Fibroblast of skin of back (primary cell): ENCODE measurements at regions not wholly inside any gene's neighbourhood (a gene's known extent, or its start where the extent isn't known, plus 50 kb on each side); places are given as distances from the start of the nearest gene placed in this dataset.
"Not testable (repeated sequence)": the region's sequence is repeated elsewhere in the genome, so short reads cannot be mapped to it uniquely, and the experiment has no call there.

ENCODE experiments used
- DNase-seq: peaks from one replicate; pipeline ENCODE4 v3.0.0-alpha.2; 2013

DNA sequence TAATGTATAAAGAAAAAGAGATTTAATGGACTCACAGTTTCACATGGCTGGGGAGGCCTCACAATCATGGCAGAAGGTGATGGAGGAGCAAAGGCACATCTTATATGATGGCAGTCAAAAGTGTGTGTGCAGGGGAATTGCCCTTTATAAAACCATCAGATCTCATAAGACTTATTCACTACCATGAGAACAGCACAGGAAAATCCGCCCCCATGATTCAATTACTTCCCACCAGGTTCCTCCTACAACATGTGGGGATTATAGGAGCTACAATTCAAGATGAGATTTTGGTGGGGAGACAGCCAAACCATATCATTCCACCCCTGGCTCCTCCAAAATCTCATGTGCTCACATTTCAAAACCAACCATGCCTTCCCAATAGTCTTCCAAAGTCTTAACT, 82.5 kb upstream of the ANKRD1 start:
- not testable (repeated sequence) for DNase-seq

DNA sequence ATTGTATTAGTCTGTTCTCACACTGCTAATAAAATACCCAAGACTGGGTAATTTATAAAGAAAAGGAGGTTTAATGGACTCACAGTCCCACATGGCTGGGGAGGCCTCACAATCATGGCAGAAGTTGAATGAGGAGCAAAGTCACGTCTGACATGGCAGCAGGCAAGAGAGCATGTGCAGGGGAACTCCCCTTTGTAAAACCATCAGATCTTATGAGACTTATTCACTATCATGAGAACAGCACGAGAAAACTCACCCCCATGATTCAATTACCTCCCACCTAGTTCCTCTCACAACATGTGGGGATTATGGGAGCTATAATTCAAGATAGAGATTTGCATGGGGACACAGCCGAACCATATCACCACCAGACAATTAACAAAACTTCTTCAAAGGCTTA, 84.4 kb upstream of the ANKRD1 start:
- not testable (repeated sequence) for DNase-seq

DNA sequence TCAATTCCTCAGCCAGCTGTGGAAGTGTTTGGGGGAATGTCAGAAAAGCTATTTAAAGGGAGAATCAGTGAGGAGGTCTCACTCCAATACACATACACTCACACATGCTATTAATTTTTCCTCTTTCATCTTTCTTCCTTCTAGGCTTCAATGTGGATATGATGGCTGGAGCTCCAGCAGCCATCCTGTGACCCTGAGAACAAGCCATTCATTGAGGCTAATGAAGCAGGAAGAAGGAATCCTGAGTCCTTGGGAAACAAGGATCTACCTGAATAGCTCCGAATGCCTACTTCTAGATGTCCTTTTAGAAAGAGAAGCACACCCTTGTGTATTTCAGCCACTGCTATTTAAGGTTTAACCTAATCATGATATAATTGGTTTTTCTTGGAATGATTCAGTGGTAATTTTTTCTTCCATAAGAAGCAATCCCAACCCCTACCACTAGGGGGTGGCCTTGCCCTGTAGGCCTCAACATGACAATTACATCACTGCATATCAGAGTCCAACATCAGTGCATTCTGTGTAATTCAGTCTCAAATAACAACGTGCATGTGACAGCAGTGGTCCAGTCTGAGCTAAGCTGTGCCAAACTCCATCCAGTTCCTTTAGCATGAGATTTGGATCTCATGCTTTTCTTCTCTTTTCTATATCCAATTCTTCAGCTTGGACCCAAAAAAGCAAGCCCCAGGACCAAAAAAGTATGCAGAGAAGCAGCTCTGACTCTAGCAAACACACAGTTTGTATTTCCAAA, 85.3 kb upstream of the ANKRD1 start:
- DNase-seq, result peak; percentile 73

GRCh38 chr10:91006752-91007346, 86.0 kb upstream of the ANKRD1 start:
- DNase-seq, result no peak

- no peak for DNase-seq
Observed at GRCh38 chr10:91007655-91008054, 86.8 kb upstream of the ANKRD1 start.

GRCh38 chr10:91009121-91009520, 88.2 kb upstream of the ANKRD1 start:
- DNase-seq, result no peak

DNA sequence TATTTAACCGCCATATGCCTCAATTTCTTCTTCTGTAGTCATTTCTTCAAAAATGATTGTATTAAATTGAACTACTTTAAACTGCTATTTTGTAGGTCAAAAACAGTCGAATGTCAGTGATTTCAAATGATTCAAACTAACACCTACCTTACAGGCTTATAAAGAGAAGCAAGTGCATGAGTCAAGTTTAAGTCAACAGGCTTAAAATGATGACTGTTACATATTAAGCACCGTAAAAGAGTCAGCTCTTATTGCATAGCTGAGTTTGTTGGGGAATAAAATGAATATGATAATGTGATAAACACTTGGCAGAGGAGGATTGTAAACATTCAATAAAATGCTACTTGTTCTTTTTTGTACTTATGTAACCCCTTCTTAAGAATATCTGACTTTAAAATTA, 90.1 kb upstream of the ANKRD1 start:
- DNase-seq, result no peak

- DNase-seq, result no peak
Observed at GRCh38 chr10:91012502-91012901, 91.6 kb upstream of the ANKRD1 start.

DNA sequence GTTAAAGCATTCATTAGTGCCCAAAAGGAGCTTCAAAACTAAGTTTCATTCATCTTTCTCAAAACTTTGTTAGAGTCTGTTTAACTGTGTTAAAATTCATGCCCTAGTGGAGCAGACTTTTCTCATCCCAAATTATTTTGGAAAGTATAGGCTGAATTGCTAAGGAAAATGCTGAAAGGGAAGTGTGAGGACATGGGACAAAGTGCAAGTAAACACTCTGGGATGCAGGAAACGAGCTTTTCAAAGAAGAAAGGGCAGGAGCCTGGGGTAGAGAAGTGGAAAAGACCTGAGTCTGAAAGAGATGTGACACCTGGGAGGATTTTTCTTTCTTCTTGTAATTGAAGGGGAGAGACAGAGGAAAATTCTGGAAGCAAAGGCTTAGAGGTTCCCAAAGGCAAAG, 93.1 kb upstream of the ANKRD1 start:
- no peak for DNase-seq

DNA sequence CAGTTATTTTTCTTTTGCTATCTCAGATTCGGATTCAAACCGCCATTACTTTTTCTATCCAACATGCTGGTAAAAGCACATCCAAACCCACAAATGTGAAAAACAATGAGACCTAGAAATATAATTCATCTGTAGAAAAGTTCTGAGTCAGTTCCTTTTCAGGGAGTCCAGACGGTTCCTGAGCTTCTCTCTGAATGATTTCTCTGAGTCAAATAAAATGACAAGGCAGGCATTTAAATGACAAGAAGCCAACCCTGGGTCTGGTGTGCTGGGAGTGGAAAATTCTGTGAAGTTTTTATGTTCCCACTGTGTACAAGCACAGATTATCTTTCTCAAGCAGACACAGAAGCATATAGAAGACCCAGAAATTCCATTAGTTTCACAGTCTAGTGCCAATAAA, 96.3 kb upstream of the ANKRD1 start:
- DNase-seq, result no peak

GRCh38 chr10:91021901-91022300, 101.0 kb upstream of the ANKRD1 start:
- no peak for DNase-seq

DNA sequence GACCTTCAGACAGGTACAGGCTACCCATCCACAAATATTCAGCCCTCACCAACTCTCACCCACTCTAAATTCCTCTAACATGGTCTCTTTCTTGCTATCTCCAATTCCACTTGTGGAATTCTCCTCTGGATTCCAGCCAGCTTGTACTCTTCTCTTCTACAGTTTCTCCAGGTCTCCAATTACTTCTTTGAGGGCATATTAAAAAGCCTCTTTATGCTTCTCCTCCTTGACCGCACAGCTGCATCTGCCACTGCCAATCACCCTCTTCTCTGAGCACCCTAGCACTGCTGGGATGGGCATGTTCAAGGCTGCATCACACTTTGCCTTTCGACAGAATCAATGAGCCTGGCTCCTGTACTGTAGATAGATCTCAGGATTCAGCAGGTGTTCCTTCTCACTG, 101.5 kb upstream of the ANKRD1 start:
- DNase-seq, result no peak

- DNase-seq, result peak; percentile 54
Observed at GRCh38 chr10:91022924-91023699, 102.2 kb upstream of the ANKRD1 start.

GRCh38 chr10:91023700-91024398, 103.0 kb upstream of the ANKRD1 start:
- DNase-seq, result peak; percentile 51

- DNase-seq, result no peak
Observed at GRCh38 chr10:91024541-91024940, 103.7 kb upstream of the ANKRD1 start.

DNA sequence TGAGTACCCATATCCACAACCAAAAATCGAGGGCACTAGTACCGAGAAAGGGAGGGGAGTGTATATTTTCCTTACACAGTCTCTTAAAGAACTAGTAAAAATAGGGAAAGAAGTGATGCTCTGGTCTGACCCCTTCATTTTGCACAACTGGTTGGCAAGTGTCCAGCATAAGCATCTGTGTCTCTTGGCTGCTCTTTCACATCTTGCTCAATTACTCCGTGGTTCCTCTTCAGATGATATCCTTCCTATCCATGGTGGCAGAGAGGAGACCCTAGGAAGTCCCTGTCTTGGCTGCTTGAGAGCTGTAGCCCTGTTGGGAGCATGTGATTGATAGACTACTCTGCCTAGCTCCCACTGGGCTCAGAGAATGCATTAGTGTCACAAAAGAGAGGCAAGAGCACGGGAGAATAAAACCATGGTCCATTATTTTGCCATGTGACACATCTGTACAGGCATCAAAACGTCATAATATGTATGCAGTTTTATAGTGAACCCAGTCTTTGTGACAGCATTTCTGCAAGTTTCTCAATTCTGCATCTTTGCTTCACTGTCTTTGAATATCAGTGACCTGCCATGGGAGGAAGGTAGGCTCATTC, 111.8 kb upstream of the ANKRD1 start:
- DNase-seq, result no peak

DNA sequence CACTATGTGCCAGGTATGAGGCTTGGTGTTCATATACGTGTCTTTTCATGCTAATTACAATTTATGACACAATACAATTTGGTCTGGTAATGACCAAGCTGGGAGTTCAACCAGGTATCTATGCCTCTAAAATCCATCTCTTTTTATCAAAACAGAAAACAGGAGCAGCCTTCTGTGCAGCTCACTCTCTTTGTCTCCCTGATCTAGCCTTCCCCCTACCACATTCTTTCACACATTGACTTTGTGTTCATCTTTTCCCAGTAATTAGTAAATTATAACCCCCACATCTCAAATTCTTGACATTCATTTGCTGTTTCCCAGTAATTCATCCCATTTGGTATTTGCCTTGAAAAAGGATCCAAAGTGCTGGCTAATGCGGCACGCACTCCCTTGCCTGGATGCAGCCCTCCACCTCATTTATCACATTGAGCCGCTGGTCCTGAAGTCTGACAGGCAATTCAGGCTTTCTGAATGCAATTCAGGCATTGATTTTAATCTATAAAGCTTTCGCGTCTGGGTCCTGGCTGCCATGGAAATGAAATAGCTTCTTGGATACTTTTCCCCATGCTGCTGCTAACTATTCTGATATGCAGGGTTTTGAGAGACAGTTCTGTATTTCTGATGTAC, 112.5 kb upstream of the ANKRD1 start:
- no peak for DNase-seq

- DNase-seq, result no peak
Observed at GRCh38 chr10:91034042-91034441, 113.2 kb upstream of the ANKRD1 start.

- DNase-seq, result peak; percentile 70
Observed at GRCh38 chr10:91034494-91035159, 113.7 kb upstream of the ANKRD1 start.

GRCh38 chr10:91035650-91036292, 114.9 kb upstream of the ANKRD1 start:
- DNase-seq, result no peak

GRCh38 chr10:91036807-91037411, 116.0 kb upstream of the ANKRD1 start:
- DNase-seq, result no peak
